ENCODE measurements at regions not wholly inside any gene's neighbourhood (a gene's known extent, or its start where the extent isn't known, plus 50 kb on each side); places are given as distances from the start of the nearest gene placed in this dataset.

DNA sequence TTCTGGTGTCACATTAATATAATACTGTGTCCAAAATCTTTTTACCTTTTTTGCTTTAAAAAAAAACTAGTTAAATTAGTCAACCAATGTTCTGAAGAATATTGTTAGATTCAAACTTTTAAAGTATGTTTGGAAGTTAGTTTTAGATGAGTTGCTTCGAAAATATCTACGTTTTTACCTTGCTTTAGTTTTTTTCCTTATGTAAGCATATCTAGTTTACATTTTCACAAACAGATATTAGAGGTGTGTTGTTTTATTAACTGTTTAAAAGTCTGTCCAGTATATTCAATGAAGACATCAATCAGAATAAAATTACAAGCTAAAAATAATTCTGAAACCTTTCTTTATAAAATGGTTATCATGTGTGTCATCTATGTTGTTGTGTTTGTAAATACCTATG lies 375.0 kb upstream of the BTBD3 start:
- no peaks in the 10 kb centered on the region for H3K9me3 ChIP-seq
- H3K4me1 ChIP-seq = no peaks in the 10 kb centered on the region
- DNase-seq = no peak
- TF ChIP-seq, protein P1, sequence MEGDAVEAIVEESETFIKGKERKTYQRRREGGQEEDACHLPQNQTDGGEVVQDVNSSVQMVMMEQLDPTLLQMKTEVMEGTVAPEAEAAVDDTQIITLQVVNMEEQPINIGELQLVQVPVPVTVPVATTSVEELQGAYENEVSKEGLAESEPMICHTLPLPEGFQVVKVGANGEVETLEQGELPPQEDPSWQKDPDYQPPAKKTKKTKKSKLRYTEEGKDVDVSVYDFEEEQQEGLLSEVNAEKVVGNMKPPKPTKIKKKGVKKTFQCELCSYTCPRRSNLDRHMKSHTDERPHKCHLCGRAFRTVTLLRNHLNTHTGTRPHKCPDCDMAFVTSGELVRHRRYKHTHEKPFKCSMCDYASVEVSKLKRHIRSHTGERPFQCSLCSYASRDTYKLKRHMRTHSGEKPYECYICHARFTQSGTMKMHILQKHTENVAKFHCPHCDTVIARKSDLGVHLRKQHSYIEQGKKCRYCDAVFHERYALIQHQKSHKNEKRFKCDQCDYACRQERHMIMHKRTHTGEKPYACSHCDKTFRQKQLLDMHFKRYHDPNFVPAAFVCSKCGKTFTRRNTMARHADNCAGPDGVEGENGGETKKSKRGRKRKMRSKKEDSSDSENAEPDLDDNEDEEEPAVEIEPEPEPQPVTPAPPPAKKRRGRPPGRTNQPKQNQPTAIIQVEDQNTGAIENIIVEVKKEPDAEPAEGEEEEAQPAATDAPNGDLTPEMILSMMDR (IDR thresholded peaks at IDR 0.05; ENCODE audit: low read depth, low read length) = no peak
- H3K36me3 ChIP-seq = no peaks in the 10 kb centered on the region
- no peaks in the 10 kb centered on the region for H3K27me3 ChIP-seq
- no peak overlapping the region for H3K4me3 ChIP-seq (ENCODE audit: low read depth, low read length)

DNA sequence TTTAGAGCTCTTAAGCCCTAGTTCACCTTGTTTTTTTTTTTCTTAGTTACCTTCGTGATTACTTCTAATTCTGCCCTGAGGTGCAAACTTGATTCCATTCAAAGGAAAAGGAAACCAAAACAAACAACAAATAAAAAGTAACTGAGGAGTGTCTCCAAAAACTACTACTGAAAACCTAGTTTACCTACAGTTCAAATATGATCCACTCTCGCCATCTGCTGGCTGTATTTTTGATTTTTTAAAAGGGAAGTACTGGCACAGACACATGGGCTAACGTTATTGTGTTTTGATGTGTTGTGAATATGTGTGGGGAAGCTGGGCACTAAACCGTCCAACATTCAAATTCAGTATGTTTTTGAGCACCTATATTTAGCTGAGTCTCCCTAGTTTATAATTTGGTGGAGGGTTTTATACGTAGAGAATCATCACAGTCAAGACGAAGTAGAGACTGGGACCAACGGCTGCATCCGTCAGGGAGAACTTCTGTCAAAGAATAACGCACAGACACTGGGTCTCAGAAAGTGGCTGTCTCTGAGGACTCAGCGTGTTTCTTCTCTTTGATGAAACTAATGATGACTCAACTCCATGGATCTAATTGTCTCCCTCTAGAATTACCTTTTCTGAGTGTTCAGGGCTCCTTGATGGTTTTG lies 373.5 kb upstream of the BTBD3 start:
- peak; percentile 30 for DNase-seq
- H3K27me3 ChIP-seq = no peaks in the 10 kb centered on the region
- no peaks in the 10 kb centered on the region for H3K4me1 ChIP-seq
- H3K4me3 ChIP-seq (ENCODE audit: low read depth, low read length) = no peak overlapping the region
- TF ChIP-seq, protein P1 (IDR thresholded peaks at IDR 0.05; ENCODE audit: low read depth, low read length) = peak; percentile 54
- no peaks in the 10 kb centered on the region for H3K36me3 ChIP-seq
- no peaks in the 10 kb centered on the region for H3K9me3 ChIP-seq

DNA sequence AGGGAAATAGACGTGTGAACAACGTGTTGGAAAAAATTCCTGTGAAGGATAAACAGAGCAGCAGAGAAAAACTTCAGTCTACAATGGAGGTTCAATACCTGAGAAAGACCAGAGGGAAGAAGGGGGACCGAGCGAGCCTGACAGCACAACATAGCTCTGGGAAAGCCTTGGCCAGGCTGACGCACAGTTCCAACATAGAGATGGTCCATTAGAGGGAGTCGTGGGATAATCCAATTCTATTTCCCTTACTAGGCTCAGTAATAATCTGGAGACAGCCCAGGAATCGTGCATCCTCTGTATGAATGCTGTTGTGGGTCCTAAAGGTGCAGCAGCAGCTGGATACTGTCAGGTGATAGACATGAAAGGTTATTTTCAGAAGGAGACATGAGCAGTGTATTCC lies 370.8 kb upstream of the BTBD3 start:
- Histone ChIP-seq H3K36me3 (no peaks in the 10 kb centered on the region), H3K27me3 (no peaks in the 10 kb centered on the region), H3K4me3 (ENCODE audit: low read depth, low read length) (no peak overlapping the region), H3K4me1 (no peaks in the 10 kb centered on the region), H3K9me3 (no peaks in the 10 kb centered on the region)
- DNase-seq = no peak
- TF ChIP-seq, protein P1 (IDR thresholded peaks at IDR 0.05; ENCODE audit: low read depth, low read length) = no peak

DNA sequence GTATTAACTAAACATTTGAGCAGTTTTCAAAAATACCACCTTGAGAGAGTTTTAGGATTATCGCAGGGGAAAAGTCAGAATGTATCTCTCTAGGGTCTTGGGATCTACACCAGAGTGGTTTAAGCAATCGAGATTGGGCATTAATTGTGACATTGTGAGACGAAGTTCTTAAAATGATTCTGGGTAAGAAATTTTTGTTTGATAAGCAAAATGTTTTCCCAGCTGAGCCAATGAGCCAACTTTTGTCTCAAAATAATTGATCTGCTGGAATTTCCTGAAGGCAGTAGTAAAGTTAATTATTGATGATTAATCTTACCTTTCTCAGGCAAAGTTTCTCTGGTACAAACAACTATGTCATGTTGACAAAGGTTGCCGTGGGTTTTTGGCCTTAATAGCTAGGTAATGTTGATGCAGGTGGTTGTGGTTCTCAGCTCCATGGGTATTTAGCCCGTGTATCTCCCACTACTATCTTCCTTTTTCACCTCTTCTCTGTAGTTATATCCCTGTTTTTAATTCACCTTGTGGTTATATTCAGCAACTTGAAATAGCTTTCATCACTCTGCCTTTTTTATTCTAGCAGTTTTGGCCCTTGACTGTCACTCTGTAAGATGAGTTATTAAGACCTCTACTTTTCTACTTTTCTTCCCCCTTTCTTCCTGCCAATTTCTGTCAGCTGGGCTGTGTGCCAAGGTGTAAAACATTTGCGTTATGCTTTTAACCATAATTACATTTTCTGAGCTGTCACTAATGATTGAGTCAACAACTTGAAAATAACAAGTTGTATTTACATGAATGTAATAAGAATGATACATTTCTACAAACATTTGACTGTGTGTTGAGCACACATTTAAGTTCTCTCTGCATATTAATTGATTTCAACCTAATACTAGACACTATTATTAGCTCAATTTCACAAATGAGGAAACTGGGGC lies 368.3 kb upstream of the BTBD3 start:
- TF ChIP-seq, protein P1 (IDR thresholded peaks at IDR 0.05; ENCODE audit: low read depth, low read length) = no peak
- Histone ChIP-seq H3K27me3 (no peaks in the 10 kb centered on the region), H3K4me1 (no peaks in the 10 kb centered on the region), H3K9me3 (no peaks in the 10 kb centered on the region), H3K36me3 (no peaks in the 10 kb centered on the region), H3K4me3 (ENCODE audit: low read depth, low read length) (no peak overlapping the region)
- DNase-seq = no peak

DNA sequence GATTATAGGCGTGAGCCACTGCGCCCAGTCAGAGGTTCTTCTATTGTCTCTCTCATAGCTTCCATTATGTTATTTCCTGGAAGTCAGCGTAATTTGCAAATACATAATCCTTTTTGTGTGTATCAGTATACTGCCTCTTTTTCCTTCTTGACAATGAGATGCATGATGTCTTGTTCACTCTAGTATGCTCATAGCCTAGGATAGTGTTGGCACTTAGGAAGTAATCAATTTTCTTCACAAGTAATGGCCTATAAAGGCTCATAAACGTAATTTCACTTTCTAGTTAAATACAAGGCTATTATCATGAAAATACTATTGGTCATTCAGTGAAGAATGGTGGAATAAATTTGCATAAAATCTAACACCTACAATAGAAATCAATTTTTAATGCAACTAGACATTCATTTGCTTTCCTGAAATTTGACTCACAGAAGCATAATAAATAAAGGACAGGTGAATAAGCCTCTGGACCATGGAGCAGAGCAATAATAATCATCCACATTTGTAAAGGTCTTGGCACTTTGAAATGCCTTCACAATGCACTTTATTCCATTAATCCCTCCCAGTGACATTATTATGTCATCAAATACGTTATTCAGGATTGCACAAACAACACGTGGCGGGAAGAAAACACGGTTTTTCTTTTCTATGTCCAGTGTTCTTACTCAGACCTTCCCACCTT lies 366.9 kb upstream of the BTBD3 start:
- H3K4me3 ChIP-seq (ENCODE audit: low read depth, low read length) = no peak overlapping the region
- H3K4me1 ChIP-seq = no peaks in the 10 kb centered on the region
- TF ChIP-seq, protein P1 (IDR thresholded peaks at IDR 0.05; ENCODE audit: low read depth, low read length) = no peak
- no peaks in the 10 kb centered on the region for H3K36me3 ChIP-seq
- no peaks in the 10 kb centered on the region for H3K9me3 ChIP-seq
- no peaks in the 10 kb centered on the region for H3K27me3 ChIP-seq
- DNase-seq = no peak
